Stimulated activated CD4-positive, alpha-beta T cell treated with anti-CD3 and anti-CD28 coated beads, Interleukin-4, amount 100 ng/mL, for 24 hours (primary cell): ENCODE measurements at regions not wholly inside any gene's neighbourhood (a gene's known extent, or its start where the extent isn't known, plus 50 kb on each side); places are given as distances from the start of the nearest gene placed in this dataset.
A peak's percentile ranks its signal among the peaks of the same experiment; 100 is the strongest.
"Not testable (repeated sequence)": the region's sequence is repeated elsewhere in the genome, so short reads cannot be mapped to it uniquely, and the experiment has no call there.

Experiments used
- DNase-seq: peaks from one replicate; pipeline ENCODE4 v3.0.0-alpha.2; 2020

DNA sequence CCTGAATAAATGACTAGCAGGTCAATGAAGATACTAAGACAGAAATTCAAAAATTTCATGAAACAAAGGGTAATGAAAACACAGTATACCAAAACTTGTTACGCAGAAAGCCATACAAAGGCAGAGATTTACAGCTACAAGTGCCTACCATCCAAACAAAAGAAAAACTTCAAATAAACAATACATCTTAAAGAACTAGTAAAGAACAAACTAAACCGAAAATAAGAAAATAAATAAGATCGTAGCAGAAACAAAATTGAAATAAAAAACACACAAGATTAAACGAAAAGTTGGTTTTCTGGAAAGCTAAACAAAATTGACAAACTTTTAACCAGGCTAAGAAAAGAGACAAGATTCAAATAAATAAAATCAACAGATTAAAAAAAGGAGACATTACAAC, 51.5 kb downstream of the VPREB1 start:
- not testable (repeated sequence) for DNase-seq

DNA sequence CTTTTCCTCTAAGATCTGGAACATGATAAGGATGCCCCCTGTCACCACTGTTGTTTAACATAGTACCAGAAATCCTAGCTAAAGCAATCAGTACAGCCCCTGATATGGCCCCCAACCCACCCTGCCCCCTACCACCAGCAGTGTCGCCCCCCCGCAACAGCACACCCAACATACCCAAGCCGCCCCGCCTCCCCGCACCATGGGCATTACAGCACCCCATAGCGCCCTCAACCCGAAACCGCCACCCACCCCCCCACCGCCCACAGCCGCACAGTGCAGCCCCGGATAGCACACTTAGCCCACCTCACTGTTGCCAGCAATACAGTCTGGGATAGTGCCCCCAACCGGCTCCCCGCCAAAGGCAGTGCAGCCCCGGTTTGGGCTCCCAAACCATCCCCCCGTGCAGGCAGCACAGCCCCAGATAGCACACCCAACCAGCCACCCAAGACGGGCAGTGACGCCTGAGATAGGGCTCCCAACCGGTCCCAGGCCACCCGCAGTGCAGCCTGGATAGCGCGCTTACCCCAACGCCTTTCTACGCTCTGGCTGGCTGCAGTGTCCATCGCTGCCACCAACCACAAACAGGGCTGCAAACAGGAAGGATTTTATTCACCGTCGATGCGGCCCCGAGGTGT, 52.7 kb downstream of the VPREB1 start:
- not testable (repeated sequence) for DNase-seq

DNA sequence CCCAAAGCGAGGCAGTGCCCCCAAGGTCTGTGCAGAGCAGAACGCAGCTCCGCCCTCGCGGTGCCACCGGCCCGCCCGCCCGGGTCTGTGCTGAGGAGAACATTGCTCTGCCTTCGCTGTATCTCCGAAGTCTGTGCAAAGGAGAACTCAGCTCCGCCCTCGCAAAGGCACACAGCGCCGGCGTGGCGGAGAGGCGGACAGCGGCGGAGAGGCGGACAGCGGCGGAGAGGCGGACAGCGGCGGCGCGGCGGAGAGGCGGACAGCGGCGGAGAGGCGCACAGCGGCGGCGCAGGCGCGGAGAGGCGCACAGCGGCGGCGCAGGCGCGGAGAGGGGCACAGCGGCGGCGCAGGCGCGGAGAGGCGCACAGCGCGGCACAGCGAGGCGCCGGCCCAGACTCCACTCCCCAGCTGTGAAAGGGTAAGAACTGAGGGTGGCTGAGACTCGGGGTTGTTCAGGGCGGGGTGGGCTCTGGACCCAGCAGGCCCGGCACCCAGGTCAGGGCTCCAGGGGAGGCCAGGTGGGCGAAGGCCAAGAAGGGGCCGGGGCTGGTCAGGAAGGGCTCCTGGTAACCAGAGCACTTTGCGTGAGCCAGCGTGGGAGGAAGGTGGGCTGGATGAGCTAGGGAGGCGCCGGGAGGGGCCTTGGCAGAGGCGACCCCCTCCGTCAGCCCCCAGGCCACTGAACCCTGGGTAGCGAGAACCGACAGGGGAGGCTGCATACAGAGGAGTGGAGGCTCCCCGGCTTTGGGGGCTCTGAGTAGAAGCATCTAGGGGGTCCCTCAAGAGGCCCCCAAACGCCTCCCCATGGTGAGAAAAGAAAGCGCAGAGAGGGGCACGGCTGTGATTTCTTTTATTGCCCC, 53.4 kb downstream of the VPREB1 start:
- DNase-seq = peak; percentile 70

DNA sequence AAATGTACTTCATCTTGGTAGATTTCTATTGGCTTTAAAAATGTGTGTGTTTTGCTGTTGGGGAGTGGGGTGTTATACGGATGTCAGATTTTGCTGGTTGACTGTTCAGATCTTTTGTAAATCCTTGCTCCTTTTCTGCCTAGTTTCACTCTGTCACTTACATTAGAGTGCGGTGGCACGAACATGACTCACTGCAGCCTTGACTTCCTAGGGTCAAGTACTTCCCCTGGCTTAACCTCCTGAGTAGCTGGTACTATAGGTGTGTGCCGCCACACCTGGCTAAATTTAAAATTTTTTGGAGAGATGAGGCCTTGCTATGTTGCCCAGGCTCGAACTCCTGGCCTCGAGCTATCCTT, 54.0 kb downstream of the VPREB1 start:
- DNase-seq = not testable (repeated sequence)

DNA sequence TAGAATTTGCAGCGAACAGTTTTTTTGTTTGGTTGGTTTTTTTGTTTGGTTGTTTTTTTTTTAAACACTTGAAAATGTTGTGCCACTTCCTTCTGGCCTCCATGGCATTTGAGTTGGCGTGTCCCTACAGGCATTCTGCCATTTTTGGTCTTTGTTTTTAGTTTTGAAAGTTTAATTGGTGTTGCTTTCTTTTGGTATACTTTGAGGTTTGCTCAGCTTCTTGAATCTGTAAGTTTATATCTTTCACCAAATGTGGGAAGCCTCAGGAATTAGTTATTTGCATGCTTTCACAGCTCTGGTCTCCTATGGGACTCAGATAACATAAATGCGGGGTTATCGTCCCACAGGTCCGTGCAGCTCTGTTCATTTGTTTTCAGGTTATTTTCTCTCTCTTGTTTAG, 55.9 kb downstream of the VPREB1 start:
- not testable (repeated sequence) for DNase-seq

DNA sequence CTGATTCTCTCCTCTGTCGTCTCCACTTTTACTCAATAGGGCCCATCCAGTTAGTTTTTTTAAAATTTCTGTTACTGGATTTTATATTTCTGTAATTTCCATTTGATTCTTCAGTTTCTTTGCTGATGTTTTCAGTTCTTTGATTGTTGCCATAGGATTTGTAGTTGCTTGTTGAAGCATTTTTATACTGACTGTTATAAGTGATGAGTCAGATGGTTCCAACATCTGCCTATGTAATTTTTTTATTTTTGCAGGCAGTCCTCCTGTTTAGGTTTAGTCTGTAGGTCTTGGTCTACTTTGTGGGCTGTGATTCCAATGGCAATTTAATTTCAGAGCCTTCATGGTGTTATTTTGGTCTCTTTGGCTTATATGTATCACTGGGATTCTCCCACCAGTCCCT, 56.4 kb downstream of the VPREB1 start:
- DNase-seq = not testable (repeated sequence)

DNA sequence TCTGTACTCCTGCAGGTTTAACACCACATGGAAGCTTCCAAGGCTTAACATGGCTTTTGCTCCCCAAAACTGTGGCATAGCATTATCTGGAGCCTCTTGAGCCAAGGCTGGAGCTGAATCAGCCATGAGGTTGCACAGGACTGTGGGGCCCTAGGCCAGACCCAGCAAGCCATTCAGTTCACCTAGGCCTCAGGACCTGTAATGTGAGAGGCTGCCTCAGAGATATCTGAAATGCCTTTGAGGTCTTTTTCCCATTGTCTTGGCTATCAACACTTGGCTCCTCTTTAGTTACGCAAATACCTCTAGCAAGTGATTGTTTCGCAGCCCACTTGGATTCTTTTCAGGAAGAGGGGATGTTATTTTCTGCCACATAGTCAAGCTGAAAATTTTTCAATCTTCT, 72.0 kb downstream of the VPREB1 start:
- DNase-seq = no peak

DNA sequence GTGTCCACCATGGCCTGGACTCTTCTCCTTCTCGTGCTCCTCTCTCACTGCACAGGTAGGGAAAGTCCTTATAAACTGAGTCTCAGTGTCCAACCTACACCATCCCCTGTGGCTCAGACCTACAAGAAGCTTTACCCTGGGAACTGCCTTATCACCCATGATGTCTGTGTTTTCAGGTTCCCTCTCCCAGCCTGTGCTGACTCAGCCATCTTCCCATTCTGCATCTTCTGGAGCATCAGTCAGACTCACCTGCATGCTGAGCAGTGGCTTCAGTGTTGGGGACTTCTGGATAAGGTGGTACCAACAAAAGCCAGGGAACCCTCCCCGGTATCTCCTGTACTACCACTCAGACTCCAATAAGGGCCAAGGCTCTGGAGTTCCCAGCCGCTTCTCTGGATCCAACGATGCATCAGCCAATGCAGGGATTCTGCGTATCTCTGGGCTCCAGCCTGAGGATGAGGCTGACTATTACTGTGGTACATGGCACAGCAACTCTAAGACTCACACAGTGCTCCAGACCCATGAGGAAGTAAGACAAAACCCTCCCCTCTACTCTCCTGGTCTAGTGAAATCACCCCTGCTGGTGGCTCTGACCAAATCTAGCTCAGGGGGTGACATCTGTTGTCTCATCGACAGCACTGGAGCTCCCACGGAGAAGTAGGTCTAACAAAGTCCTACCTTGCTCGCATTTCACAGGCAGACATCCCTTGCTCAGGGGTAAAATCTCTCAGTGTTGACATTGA, 74.3 kb downstream of the VPREB1 start:
- no peak for DNase-seq

DNA sequence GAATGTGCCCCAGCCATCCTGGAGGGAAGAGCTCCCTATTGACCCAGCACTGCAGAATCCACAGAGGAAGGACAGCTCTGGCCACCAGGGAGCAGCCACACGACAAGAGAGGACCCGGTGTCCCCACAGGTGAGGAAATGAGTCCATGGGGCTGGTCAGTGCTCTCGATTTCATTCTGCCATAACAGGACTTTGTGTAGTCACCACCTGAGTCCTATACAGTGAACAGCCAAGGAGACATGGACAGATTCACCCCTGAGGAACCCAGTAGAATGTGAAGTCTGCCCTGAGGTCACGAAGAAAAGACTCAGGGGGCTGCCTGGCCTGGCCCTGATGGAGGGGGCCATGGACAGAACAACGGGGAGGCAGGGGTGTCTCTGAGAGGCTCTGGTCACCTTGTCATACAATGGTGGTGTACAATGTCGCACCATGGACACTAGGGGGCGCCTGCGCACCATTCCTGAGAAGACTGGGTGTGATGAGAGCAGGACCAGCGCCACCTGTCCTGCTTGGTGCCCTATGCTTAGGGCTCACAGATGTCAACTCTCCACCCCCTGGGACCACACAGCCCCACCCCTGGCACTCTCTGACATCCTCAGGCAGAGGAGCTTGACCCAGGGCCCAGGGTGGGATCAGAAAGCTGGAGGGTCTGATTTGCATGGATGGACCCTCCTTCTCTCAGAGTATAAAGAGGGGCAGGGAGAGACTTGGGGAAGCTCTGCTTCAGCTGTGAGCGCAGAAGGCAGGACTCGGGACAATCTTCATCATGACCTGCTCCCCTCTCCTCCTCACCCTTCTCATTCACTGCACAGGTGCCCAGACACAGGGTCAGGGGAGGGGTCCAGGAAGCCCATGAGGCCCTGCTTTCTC, 77.4 kb downstream of the VPREB1 start:
- peak; percentile 77 for DNase-seq

DNA sequence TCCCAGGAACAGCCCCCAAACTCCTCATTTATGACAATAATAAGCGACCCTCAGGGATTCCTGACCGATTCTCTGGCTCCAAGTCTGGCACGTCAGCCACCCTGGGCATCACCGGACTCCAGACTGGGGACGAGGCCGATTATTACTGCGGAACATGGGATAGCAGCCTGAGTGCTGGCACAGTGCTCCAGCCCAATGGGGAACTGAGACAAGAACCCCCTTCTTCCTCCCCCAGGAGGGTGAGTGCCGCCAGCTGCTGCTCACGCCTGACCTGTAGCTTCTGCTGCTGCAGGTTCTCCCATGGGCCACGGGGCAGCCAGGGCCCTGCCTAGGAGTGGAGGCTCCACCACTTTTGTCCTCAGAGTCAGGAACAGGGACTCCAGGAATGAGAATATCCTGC, 78.2 kb downstream of the VPREB1 start:
- no peak for DNase-seq

DNA sequence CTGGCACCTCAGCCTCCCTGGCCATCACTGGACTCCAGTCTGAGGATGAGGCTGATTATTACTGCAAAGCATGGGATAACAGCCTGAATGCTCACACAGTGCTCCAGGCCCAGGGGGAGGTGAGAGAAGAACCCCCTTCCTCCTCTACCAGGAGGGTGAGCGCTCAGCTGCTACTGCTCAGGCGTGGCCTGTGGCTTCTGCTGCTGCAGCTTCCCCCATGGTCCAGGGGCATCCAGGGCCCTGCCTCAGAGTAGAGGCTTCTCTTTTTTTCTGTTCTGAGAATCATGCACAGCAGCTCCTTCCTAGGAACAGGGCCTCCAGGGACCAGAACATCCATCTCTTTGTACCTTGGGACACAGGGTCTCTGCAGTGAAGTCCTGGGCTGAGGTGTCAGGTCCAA, 83.1 kb downstream of the VPREB1 start:
- no peak for DNase-seq

DNA sequence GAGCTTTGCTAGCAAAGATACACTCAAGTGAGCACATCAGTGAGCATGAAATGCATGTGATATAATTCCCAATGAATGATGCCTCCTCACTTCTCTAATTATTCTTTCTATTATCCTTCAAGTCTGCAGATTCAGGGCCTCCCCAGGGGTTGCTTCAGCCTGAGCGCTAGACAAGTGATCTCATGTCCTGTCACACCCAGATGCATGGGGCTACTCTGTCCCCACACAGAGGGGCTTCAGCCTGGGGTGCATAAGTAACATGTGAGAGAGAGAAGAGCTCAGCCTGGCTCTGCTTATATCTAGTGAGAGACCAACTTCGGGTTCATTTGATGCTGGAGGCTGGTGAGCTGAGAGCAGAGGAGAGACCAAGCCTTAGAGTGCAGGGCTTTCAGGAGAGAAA, 85.2 kb downstream of the VPREB1 start:
- no peak for DNase-seq

DNA sequence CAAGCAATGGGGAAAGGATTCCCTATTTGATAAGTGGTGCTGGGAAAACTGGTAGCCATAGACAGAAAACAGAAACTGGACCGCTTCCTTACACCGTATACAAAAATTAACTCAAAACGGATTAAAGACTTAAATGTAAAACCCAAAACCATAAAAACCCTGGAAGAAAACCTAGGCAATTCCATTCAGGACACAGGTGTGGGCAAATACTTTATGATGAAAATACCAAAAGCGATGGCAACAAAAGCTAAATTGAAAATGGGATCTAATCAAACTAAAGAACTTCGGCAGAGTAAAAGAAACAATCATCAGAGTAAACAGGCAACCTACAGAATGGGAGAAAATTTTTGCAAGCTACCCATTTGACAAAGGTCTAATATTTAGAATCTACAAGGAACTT, 91.1 kb downstream of the VPREB1 start:
- not testable (repeated sequence) for DNase-seq

DNA sequence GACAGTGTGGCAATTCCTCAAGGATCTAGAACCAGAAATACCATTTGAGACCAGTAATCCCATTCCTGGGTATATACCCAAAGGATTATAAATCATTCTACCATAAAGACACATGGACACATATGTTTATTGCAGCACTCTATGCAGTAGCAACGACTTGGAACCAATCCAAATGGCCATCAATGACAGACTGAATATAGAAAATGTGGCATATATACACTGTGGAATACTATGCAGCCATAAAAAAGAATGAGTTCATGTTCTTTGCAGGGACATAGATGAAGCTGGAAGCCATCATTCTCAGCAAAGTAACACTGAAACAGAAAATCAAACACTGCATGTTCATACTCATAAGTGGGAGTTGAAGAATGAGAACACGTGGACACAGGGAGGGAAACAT, 91.7 kb downstream of the VPREB1 start:
- DNase-seq = not testable (repeated sequence)

DNA sequence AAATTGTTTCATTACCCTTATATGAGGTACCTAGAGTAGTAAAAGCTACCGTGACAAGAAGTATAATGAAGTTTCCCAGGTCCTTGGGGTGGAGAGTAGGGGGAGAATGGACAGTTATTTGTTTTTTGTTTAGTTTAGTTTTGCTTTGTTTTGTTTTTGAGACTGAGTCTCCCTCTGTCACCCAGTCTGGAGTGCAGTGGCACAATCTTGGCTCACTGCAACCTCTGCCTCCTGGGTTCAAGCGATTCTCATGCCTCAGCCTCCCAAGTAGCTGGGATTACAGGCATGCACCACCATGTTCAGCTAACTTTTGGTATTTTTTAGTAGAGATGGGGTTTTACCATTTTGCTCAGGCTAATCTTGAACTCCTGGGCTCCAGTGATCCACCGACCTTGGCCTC, 94.2 kb downstream of the VPREB1 start:
- not testable (repeated sequence) for DNase-seq

DNA sequence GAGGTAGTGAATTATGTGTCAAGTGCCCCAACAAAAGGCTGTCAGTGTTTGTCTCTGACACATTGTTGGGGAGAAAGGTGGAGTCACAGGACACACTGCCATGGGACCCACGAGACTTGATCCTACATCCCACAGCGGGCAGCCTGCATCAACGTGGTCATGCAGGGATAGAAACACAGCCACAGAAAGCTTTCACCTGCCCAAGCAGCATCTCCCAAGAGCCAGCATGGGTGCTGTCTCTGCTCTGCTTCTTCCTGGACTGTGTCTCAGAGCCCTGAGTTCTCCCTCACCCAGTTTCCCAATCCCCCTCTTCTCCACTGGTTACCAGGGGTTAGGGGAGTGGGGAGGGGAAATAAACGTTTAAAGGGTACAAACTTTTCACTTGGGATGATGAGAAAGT, 97.2 kb downstream of the VPREB1 start:
- DNase-seq = no peak

DNA sequence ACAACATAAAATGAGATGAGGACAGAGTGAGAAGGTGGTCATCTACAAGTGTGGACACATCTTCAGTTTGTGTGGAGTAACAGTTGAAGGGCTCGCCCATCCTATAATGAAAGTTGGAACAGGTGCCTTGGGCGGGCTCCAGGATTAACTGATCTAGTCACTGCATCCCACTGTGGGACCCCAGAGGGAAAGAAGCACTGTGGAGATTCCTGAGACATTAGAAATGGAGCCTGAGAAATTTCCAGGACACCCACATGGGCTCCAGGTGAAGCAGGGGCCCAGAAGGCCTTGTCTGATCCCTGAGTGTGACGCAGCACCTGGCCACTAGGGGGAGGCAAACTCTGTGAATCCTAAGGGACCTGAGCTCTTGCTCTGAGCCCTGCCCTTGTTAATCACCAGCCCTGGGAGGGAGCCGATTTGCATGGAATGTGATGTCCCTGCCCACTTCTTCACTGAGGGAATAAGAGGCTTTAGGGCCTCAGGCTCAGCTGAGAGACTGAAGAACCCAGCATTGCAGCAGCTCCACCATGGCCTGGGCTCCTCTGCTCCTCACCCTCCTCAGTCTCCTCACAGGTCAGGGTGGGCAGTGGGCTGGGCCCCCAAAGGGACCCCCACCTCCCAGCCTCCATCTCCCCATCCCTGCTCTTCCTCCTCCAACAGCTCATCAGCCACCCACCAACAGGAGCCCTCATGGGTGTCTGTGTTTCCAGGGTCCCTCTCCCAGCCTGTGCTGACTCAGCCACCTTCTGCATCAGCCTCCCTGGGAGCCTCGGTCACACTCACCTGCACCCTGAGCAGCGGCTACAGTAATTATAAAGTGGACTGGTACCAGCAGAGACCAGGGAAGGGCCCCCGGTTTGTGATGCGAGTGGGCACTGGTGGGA, 98.4 kb downstream of the VPREB1 start:
- peak; percentile 74 for DNase-seq

DNA sequence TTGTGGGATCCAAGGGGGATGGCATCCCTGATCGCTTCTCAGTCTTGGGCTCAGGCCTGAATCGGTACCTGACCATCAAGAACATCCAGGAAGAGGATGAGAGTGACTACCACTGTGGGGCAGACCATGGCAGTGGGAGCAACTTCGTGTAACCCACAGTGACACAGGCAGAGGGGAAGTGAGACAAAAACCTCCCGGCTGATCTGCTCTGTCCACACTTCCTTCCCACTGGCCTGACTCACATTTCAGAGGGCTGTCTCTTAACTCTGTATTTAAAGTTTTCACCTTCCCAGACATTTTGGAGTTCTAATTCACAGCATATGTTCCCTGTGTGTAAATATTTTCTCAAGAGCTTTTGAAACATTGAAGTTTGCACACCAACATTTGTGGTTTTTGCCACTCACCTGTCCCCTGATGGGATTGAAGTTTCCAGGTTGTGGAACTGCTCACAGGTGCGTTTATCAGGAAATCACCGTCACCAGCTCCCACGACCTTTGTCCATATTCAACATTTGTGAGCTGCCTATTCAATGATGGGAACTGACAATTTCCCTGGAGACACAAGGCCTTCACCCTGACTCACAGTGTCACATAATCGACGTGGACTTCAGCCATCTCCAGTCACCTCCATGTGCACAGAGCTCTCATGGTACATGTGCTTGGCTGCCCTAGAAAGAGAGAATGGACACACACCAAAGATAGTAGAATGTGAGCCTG, 99.2 kb downstream of the VPREB1 start:
- DNase-seq = no peak

DNA sequence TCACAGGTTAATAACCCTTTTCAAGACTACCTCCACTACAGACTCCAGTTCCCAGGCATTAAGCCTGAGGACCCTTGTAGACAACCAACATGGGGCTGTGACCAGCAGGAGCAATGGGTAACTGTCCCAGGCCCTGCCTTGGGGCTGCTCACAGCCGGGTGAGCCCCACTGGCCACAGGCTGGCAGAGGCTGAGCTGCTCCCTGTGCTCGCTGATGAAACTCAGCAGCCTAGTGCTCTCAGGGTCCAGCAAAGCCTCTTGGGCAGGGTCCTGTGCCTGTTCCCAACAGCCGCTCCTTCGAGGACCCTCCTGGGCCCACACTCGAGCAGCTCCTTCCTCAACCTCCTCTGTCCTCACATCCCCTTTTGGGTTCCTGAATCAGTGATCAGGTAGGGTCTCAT, 99.8 kb downstream of the VPREB1 start:
- DNase-seq = no peak

DNA sequence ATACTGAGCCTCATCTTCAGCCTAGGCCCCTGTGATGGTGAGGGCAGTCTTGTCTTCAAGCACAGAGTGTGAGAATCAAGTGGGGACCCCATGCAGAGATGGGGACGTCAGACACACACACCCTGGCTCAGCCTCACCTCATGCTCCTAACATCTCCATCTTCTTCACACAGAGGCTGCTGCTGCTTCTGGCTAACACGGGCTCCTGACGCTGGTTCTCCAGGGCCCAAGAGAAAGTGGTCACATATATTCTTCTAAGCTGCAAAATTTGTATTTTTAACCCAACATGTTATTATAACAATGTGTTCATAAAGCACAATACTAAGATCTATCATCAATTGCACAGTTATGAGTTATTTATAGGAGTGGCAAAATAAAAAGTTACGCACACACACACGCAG, 101.2 kb downstream of the VPREB1 start:
- DNase-seq = no peak
